ENCODE measurements at regions not wholly inside any gene's neighbourhood (a gene's known extent, or its start where the extent isn't known, plus 50 kb on each side); places are given as distances from the start of the nearest gene placed in this dataset.

DNA sequence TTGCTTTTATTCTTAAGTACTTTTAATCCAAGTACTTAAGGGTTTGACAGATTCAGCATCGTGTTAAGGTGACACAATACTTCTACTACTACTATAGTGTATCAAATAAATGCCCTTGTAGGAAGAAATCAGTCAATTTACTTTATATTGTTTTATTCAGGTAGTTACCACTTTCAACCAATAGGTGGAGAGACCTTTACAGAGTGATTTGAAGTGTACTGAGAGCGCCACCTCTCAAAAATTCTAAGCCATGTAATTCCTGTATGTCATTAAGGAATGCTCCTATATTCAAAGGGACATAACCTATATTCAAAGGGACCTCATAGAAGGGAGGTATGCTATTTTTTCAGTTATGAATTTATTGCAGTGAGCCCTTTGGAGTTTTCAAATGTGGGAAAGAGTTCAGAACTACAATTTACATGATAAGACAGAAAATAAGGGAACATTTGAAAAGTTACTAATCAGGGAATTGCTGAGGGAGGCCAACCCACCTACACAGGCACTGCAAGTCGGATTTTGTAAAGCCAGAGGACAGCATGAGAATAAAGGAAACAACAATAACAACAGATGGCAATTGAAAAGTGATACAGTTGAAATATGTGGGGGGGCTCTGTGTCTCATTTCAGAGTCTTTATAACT, 955.6 kb downstream of the TBC1D32 start:
- TF ChIP-seq POLR2A (IDR thresholded peaks at IDR 0.05) (no peak), CTCF (IDR thresholded peaks at IDR 0.05) (peak in 2 of 5 experiments; percentile 13 to 19), EP300 (IDR thresholded peaks at IDR 0.05) (no peak)

Measured in tibial nerve (tissue), 4 donors.